ENCODE measurements at regions not wholly inside any gene's neighbourhood (a gene's known extent, or its start where the extent isn't known, plus 50 kb on each side); places are given as distances from the start of the nearest gene placed in this dataset.

GRCh38 chr3:69642606-69643005 is 96.7 kb upstream of the MITF start:
- no peaks in the 10 kb centered on the region for H3K4me1 ChIP-seq (ENCODE audit: control insufficient read depth, extremely low read depth, insufficient read depth, low read length)
- BruUV-seq (replicated peaks), result no TSS peak
- H3K4me3 ChIP-seq (replicated peaks in 1 of 3; ENCODE audit: insufficient read depth in 1 of 3, low read depth in 1 of 3, low read length in 3 of 3), result no peak overlapping the region
- H3K36me3 ChIP-seq (ENCODE audit: control insufficient read depth in 2 of 2, extremely low read depth in 1 of 2, insufficient read depth in 2 of 2, low read length in 2 of 2), result no peaks in the 10 kb centered on the region
- TF ChIP-seq MAX (IDR thresholded peaks at IDR 0.05; ENCODE audit: insufficient read depth, insufficient read length), result no peak
- no peak for TF ChIP-seq FOS (IDR thresholded peaks at IDR 0.05; ENCODE audit: borderline replicate concordance, insufficient read depth, low read length)
- no peak for TF ChIP-seq MYC (IDR thresholded peaks at IDR 0.05; ENCODE audit: low read depth, low read length)
- TF ChIP-seq EZH2 (IDR thresholded peaks at IDR 0.05; ENCODE audit: borderline replicate concordance, low read depth, low read length, severe bottlenecking), result no peak
- TF ChIP-seq JUN (IDR thresholded peaks at IDR 0.05; ENCODE audit: borderline replicate concordance, insufficient read depth, insufficient read length, low read depth), result no peak
- no peak for TF ChIP-seq CTCF (IDR thresholded peaks at IDR 0.05; ENCODE audit: extremely low read depth in 1 of 2, insufficient read depth in 1 of 2, low read depth in 1 of 2, low read length in 2 of 2)
- no peak for TF ChIP-seq GATA2 (IDR thresholded peaks at IDR 0.05; ENCODE audit: insufficient read depth, insufficient read length, low read depth, low read length)
- no peak for TF ChIP-seq POLR2AphosphoS5 (IDR thresholded peaks at IDR 0.05; ENCODE audit: insufficient read depth, low read depth, low read length)
- TF ChIP-seq POLR2A (IDR thresholded peaks at IDR 0.05; ENCODE audit: low read depth, low read length), result no peak
- H3K9me1 ChIP-seq (replicated peaks; ENCODE audit: control insufficient read depth, extremely low read depth, insufficient read depth, low read length), result no peaks in the 10 kb centered on the region
- intact Hi-C loops (cut with micrococcal nuclease), result no loop called here
- no peak for DNase-seq (ENCODE audit: low read depth, low spot score)
- H3K27me3 ChIP-seq (ENCODE audit: control insufficient read depth in 2 of 2, insufficient read depth in 2 of 2, low read length in 2 of 2), result peaks cover 2 to 4% of the 10 kb centered on the region in 2 experiments
- H2AFZ ChIP-seq (ENCODE audit: low read depth, low read length), result no peak overlapping the region
- FAIRE-seq, result no peak
- no peak overlapping the region for H3K4me2 ChIP-seq (ENCODE audit: insufficient read depth, low read length)
- H3K79me2 ChIP-seq (ENCODE audit: control insufficient read depth, insufficient read depth, low read length), result no peaks in the 10 kb centered on the region
- no peaks in the 10 kb centered on the region for H4K20me1 ChIP-seq (replicated peaks; ENCODE audit: control insufficient read depth, extremely low read depth, insufficient read depth, low read length)
- H3K9ac ChIP-seq (replicated peaks; ENCODE audit: extremely low read depth, insufficient read depth, low read length), result no peak overlapping the region
- H3K9me3 ChIP-seq (replicated peaks; ENCODE audit: control insufficient read depth, insufficient read depth, low read length), result no peaks in the 10 kb centered on the region
- no peak overlapping the region for H3K27ac ChIP-seq (ENCODE audit: insufficient read depth, low read depth, low read length)
- CTCF ChIA-PET, result interaction anchor here (0.8 to 1.2 kb wide), 2 partner anchors 13 to 92 kb away, joined by 3 read pairs; no protein-coding TSS in a partner anchor
- POLR2A ChIA-PET, result no interaction called here
- dilution Hi-C loops (cut with MboI; ENCODE audit: extremely low pct_ligation_motif_present, low sequenced_read_pairs), result no loop called here

All from endothelial cell of umbilical vein (primary cell).